ENCODE measurements at regions not wholly inside any gene's neighbourhood (a gene's known extent, or its start where the extent isn't known, plus 50 kb on each side); places are given as distances from the start of the nearest gene placed in this dataset.

DNA sequence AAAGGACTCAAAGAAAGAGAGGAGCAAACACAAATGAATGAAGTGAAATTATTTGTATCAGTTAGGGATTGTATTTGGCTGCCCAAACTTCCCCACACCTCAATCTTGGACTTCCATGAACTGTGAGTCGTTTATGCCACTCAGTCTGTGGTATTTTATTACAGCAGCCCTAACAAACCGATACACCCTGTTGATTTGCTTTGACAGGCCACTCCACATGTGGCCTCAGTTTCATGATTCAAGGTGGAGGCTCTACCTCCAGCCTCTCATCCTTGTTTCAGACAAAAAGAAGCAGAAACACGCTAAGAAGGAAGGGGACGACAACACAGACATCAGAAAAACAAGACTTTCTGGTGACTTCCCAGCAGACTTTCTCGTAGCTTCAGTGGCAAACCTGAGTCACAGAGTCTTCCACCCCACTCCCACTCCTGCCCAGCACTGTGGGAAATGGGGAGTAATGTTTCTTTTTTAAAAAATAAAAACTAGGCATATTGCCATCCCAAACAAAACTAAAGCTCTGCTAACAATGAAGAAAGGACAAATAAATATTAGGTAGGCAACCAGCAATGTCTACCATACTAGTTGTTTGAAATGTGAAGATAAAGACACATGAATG is 52.2 kb upstream of the ABCA1 start:
- Histone ChIP-seq H3K4me1 (peaks cover 0 to 19% (median 0%) of the 10 kb centered on the region in 12 donors), H3K36me3 (no peaks in the 10 kb centered on the region), H3K9me3 (no peaks in the 10 kb centered on the region), H3K27ac (no peak overlapping the region), H3K4me3 (no peak overlapping the region), H3K27me3 (no peaks in the 10 kb centered on the region)
- intact Hi-C loops (cut with DNase I): no loop called here
- 84 to 89% (median 86%) methylated on average over 5 of the region's 5 CpGs for WGBS, 4 donors
- TF ChIP-seq, protein P1, sequence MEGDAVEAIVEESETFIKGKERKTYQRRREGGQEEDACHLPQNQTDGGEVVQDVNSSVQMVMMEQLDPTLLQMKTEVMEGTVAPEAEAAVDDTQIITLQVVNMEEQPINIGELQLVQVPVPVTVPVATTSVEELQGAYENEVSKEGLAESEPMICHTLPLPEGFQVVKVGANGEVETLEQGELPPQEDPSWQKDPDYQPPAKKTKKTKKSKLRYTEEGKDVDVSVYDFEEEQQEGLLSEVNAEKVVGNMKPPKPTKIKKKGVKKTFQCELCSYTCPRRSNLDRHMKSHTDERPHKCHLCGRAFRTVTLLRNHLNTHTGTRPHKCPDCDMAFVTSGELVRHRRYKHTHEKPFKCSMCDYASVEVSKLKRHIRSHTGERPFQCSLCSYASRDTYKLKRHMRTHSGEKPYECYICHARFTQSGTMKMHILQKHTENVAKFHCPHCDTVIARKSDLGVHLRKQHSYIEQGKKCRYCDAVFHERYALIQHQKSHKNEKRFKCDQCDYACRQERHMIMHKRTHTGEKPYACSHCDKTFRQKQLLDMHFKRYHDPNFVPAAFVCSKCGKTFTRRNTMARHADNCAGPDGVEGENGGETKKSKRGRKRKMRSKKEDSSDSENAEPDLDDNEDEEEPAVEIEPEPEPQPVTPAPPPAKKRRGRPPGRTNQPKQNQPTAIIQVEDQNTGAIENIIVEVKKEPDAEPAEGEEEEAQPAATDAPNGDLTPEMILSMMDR (IDR thresholded peaks at IDR 0.05): no peak
- TF ChIP-seq POLR2A (IDR thresholded peaks at IDR 0.05): no peak
- DNase-seq (no peak), ATAC-seq (no peak)

DNA sequence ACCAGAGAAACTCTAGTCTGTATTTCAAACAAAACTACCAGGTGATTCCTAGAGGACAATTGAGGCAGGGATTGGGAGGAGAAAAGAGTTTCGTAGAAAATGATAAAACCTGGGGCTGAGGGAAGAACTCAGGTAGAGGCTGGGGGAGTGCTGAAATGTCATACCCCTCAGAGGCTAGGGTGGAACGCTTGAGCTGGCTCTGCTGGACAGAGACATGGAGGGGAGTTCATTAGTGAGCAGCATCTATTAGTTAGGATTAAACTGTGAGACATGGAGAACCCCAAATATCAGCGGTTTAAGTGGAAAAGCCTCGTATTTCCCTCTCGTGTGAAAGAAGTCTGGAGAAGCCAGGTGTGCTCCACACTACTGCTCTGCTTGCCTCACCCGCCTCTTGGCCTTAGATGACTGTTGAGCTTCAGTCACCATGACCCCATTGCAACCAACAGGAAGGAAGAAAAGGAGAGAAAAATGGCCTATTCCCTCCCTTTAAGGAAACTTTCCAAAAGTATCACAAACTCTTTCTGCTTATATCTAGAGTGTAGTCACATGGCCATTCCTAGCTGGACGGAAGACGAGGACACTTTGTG is 53.7 kb upstream of the ABCA1 start:
- Histone ChIP-seq H3K4me3 (no peak overlapping the region), H3K4me1 (peaks cover 0 to 19% (median 0%) of the 10 kb centered on the region in 12 donors), H3K36me3 (no peaks in the 10 kb centered on the region), H3K27me3 (no peaks in the 10 kb centered on the region), H3K9me3 (no peaks in the 10 kb centered on the region), H3K27ac (no peak overlapping the region)
- DNase-seq: no peak
- no peak for TF ChIP-seq POLR2A (IDR thresholded peaks at IDR 0.05)
- TF ChIP-seq, protein P1 (IDR thresholded peaks at IDR 0.05): no peak
- ATAC-seq: no peak
- WGBS, 4 donors: 83 to 89% (median 86%) methylated on average over 8 of the region's 8 CpGs
- intact Hi-C loops (cut with DNase I): no loop called here

DNA sequence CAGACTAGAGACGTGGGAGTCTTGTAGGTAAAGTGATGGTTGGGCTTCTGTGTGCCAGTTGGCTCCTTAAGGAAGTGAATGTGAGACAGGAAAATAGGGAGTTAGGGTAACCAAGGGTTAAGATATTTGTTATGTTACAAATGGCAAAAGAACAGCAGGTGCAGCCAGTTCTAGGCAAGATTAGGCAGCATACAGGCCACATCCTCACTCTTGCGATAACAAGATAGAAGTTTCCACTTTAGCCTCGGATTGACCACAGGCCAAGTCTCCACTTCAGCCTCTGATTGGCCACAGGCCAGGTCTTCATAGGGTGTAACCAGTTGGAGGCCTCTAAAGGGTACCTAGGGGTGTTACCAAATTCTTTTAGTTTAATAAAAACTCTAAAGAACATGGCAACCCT is 54.6 kb upstream of the ABCA1 start:
- Histone ChIP-seq H3K36me3 (no peaks in the 10 kb centered on the region), H3K4me3 (no peak overlapping the region), H3K27ac (peak overlapping the region in 1 of 12 donors; percentile 46), H3K9me3 (no peaks in the 10 kb centered on the region), H3K27me3 (no peaks in the 10 kb centered on the region), H3K4me1 (peaks cover 0 to 19% (median 0%) of the 10 kb centered on the region in 12 donors)
- WGBS, 4 donors: 46 to 52% (median 50%) methylated on average over 3 of the region's 3 CpGs
- intact Hi-C loops (cut with DNase I): no loop called here
- TF ChIP-seq, protein P1 (IDR thresholded peaks at IDR 0.05): no peak
- no peak for TF ChIP-seq POLR2A (IDR thresholded peaks at IDR 0.05)
- no peak for DNase-seq
- peak in 2 of 4 donors; percentile 39 to 41 for ATAC-seq

DNA sequence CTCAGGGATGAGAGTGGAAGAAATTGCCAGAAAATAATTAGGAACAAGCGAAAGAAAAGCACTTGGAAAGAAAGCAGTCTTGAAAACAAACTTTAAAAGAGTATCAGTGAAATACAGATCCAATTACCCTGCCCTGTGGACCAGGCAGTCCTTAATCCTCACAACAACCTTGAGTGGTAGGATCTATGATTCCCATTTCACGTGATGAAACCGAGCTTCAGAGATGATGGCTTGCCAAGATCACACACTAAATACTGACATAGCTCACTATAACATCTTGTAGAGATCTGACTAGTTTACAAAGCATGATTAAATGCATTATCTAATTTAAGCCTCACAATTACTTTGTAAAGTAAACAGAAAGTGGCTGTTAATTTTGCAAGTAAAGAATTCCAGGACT is 55.5 kb upstream of the ABCA1 start:
- no peaks in the 10 kb centered on the region for H3K36me3 ChIP-seq
- H3K4me1 ChIP-seq: peaks cover 0 to 19% (median 0%) of the 10 kb centered on the region in 12 donors
- no peak overlapping the region for H3K4me3 ChIP-seq
- TF ChIP-seq POLR2A (IDR thresholded peaks at IDR 0.05): no peak
- TF ChIP-seq, protein P1 (IDR thresholded peaks at IDR 0.05): no peak
- H3K9me3 ChIP-seq: no peaks in the 10 kb centered on the region
- intact Hi-C loops (cut with DNase I): no loop called here
- DNase-seq: no peak
- WGBS, 4 donors: 61 to 71% (median 66%) methylated on average over 3 of the region's 3 CpGs
- no peak for ATAC-seq
- no peaks in the 10 kb centered on the region for H3K27me3 ChIP-seq
- peak overlapping the region in 1 of 12 donors; percentile 46 for H3K27ac ChIP-seq

Data from heart left ventricle (tissue), 16 donors.